AG09319 (cell line): ENCODE measurements at regions not wholly inside any gene's neighbourhood (a gene's known extent, or its start where the extent isn't known, plus 50 kb on each side); places are given as distances from the start of the nearest gene placed in this dataset.

Source experiments
- DNase-seq: peaks from one replicate; pipeline ENCODE4 v3.0.0-alpha.2; 2010; ENCODE audit warnings: low read depth; ENCODE audit errors: extremely low read depth
- CTCF ChIP-seq: IDR thresholded peaks from 2 replicates; pipeline ENCODE4 v1.5.1; 2011; ENCODE audit warnings: low read depth, mild to moderate bottlenecking, inconsistent platforms, low read length, moderate library complexity

GRCh38 chr1:214777364-214777763 is 174.4 kb downstream of the CENPF start:
- no peak for TF ChIP-seq CTCF
- DNase-seq = no peak

GRCh38 chr1:214791961-214792360 is 189.0 kb downstream of the CENPF start:
- DNase-seq = peak; percentile 19
- TF ChIP-seq CTCF = no peak

- TF ChIP-seq CTCF = no peak
- DNase-seq = no peak
These were observed 189.7 kb downstream of the CENPF start for GRCh38 chr1:214792527-214793186.

GRCh38 chr1:214793708-214794107 is 190.7 kb downstream of the CENPF start:
- TF ChIP-seq CTCF = no peak
- no peak for DNase-seq

GRCh38 chr1:214801191-214801590 is 198.2 kb downstream of the CENPF start:
- no peak for DNase-seq
- TF ChIP-seq CTCF = no peak

- no peak for DNase-seq
- peak; percentile 41 for TF ChIP-seq CTCF
These were observed 206.0 kb downstream of the CENPF start for GRCh38 chr1:214808845-214809460.

GRCh38 chr1:214816603-214817002 is 213.6 kb downstream of the CENPF start:
- no peak for DNase-seq
- no peak; the same call in 1 of the 2 replicates for TF ChIP-seq CTCF
